Testis (tissue), 2 donors: ENCODE measurements at regions not wholly inside any gene's neighbourhood (a gene's known extent, or its start where the extent isn't known, plus 50 kb on each side); places are given as distances from the start of the nearest gene placed in this dataset.

Source experiments
- POLR2A ChIP-seq: fragments of 450-650 bp; IDR thresholded peaks from one replicate; pipeline ENCODE4 v1.6.1; 2017; ENCODE audit warnings: antibody characterized with exemption, mild to moderate bottlenecking, moderate library complexity
- TF ChIP-seq, protein P1 (sequence below), 3 experiments: fragments of 450-650 bp in 2 of 3; fragments of 200-600 bp in 1 of 3; sonication (generic) in 1 of 3; IDR thresholded peaks; one replicate each; pipeline ENCODE4 v1.5.1; 2016 to 2019; ENCODE audit warnings: antibody characterized with exemption in 3 of 3, mild to moderate bottlenecking in 2 of 3, moderate library complexity in 1 of 3

DNA sequence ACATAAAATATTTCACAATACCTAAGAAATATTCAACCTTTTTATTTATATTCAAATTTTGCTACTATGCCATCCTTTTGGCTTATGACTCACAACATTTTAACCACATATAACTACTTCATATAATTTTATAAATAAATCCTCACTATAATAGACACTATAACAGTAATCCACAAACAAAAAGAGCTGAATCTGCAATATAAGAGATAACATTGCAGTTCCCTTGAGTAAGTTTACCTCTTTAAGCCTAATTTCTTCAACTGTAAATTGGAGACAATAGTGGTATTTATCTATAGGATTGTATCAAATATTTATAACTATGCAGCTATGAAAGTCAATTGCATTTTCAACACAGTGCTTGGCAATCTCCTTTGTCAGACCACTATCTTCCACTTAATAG is 1084.5 kb downstream of the NR2F1-AS1 start:
- TF ChIP-seq, protein P1, sequence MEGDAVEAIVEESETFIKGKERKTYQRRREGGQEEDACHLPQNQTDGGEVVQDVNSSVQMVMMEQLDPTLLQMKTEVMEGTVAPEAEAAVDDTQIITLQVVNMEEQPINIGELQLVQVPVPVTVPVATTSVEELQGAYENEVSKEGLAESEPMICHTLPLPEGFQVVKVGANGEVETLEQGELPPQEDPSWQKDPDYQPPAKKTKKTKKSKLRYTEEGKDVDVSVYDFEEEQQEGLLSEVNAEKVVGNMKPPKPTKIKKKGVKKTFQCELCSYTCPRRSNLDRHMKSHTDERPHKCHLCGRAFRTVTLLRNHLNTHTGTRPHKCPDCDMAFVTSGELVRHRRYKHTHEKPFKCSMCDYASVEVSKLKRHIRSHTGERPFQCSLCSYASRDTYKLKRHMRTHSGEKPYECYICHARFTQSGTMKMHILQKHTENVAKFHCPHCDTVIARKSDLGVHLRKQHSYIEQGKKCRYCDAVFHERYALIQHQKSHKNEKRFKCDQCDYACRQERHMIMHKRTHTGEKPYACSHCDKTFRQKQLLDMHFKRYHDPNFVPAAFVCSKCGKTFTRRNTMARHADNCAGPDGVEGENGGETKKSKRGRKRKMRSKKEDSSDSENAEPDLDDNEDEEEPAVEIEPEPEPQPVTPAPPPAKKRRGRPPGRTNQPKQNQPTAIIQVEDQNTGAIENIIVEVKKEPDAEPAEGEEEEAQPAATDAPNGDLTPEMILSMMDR (IDR thresholded peaks at IDR 0.05): no peak
- TF ChIP-seq POLR2A: no peak
